NOMO-1 treated with dmso at 0.1 percent for 144 hours (cell line): ENCODE measurements at regions not wholly inside any gene's neighbourhood (a gene's known extent, or its start where the extent isn't known, plus 50 kb on each side); places are given as distances from the start of the nearest gene placed in this dataset.

Source experiments
- DNase-seq: peaks from one replicate; lab custom pipeline; 2025; ENCODE audit not compliant: unreplicated experiment; lab: John Stamatoyannopoulos, UW

GRCh38 chr7:145928937-145929336 is 187.7 kb upstream of the CNTNAP2 start:
- no peak for DNase-seq

DNA sequence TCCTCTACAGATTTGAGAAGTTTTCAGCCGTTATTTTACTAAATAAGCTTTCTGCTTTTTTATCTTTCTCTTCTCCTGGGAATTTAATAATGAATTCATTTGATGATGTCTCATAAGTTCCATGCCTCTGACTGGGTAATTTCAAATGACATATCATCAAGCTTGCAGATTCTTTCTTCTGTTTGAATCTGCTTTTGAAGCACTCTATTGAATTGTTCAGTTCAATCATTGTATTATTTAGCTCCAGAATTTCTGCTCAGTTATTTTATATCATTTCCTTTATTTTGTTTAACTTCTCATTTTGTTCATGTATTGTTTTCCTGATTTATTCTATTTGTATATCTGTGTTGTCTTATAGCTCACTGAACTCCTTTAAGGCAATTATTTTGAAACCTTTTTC is 196.9 kb upstream of the CNTNAP2 start:
- no peak for DNase-seq

GRCh38 chr7:145916776-145917175 is 199.8 kb upstream of the CNTNAP2 start:
- no peak for DNase-seq

DNA sequence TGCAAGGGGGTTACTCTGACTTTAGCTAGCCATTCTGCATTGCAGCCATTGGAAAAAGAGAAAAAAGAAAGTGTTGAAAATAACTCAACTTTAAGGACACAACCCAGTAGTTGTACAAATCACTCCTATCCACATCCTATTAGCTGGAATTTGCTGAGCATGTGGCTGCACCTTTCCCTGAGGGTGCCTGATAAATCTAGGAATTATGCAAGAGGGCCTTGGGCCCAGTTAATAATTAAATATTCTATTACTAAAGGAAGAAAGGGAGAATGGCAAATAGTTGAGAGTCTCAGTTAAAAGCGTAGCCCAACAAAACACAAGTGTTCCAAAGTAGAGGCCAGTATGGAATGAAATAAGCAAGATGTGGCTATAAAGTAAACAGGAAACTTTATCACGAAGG is 200.9 kb upstream of the CNTNAP2 start:
- no peak for DNase-seq

DNA sequence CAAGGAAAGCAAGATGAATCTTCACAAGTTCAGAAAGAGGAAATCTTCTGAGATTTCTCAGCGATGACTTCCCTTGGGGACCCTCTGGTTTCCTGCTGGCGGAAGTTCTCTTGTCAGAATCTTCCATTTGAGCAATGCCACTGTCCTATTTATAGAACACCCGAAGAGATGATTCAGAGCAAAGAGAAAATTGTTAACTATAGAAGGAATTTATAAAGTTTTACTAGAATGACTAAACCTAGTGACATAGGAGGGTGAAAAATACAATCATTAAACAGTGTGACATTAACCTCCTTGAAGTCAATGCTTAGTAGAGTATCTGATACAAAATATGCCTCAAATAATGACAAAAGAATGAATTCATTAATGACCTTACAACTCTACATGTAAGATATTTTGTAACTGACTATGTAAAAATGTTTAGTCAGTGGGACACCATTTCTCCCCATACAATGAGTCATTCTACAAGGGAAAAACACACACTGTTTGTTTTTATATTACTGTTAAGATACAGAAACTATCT is 206.5 kb upstream of the CNTNAP2 start:
- DNase-seq: no peak

GRCh38 chr7:145903658-145904057 is 212.9 kb upstream of the CNTNAP2 start:
- DNase-seq: no peak

- DNase-seq: no peak
Observed at GRCh38 chr7:145902123-145902522, 214.5 kb upstream of the CNTNAP2 start.

DNA sequence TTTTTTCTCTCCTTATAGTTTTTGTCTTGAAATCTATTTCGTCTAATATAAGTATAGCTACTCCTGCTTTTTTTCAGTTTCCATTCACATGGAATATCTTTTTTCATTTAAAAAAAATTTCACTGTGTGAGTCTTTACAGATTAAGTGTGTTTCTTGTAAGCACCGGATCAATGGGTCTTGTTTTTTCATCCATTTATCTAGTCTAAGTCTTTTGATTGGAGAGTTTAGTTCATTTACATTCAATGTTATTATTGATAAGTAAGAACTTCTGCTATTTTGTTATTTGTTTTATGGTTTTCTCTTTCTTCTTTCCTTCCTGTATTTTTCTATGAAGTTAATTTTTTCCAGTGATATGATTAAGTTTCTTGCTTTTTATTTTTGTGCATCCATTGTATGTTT is 216.7 kb upstream of the CNTNAP2 start:
- no peak for DNase-seq

- no peak for DNase-seq
Observed at GRCh38 chr7:145893925-145894535, 222.6 kb upstream of the CNTNAP2 start.

- no peak for DNase-seq
Observed at GRCh38 chr7:145884716-145885514, 231.7 kb upstream of the CNTNAP2 start.

DNA sequence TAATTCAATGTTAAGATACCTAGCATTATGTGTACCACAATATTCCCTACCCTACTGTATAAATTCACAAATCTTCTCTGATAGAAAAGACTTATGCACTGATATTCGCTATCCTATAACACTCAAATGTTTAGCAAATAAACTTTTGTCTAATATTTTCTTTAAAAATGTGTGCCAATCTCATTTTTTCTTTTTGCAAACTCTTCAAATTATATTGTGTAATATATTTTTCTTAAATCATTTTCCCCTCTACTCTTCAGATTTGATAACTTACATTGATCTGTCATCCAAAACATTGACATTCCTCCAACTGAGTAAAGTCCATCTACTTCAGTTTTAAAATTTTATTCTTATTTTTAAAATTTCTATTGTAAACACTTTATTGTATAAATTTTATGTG is 240.2 kb upstream of the CNTNAP2 start:
- DNase-seq: no peak

DNA sequence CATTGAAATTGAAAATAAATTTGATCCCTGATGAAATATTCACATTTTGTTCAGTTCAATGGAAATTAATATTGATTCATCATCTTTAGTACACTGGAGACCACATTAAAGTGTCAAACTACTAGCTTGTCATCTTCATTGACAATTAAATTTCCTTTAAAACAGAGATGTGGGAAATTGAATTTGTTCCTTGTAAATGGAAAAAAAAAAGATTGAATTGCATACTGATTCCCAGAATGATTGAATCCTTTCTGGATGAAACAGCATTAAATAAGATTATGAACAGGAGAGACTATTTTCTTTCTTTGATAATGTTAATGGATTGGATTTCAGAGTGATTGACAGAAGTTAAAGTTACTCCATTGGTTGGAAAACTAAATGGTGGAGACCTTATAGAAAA is 241.3 kb upstream of the CNTNAP2 start:
- DNase-seq: no peak

GRCh38 chr7:145868935-145869334 is 247.7 kb upstream of the CNTNAP2 start:
- DNase-seq: no peak

GRCh38 chr7:145862212-145862611 is 254.4 kb upstream of the CNTNAP2 start:
- no peak for DNase-seq

DNA sequence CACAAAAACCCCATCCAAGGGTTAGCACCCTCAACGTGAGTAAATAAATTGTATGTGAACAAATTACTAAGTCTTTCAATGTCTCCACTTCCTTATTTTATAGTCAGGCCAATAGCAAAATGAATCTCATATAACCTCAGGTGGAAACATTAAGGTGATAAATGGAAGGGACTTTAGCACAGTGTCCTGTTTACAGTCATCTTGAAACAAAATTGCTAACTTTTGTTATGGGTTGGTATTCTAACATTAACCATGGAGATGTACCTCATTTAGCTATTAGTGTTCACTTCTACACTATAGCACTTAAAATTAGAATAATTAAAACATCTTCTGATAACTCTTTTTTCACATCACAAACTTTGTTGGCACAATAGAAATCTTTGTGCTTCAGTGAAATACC is 255.8 kb upstream of the CNTNAP2 start:
- DNase-seq: no peak

GRCh38 chr7:145850636-145851035 is 266.0 kb upstream of the CNTNAP2 start:
- DNase-seq: no peak

GRCh38 chr7:145848691-145849090 is 267.9 kb upstream of the CNTNAP2 start:
- DNase-seq: no peak

DNA sequence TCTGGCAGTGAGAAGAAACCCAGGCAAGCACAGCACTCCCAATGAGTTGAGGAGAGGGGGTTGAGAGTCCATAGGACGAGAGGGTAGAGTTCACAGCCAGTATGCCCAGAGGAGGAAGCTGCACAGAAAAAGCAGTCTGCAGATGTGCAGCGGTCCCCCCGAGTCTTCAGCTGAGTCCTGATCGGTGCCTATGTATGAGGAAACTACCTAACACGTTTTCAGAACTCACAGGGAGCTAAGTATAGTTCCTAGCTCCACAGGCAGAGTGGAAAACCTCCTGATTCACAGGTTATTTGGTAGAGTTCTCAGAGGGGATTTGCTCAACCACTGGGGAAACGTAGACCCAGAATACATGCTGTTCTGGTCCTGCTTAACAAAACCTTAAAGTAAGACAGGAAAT is 271.3 kb upstream of the CNTNAP2 start:
- DNase-seq: no peak

GRCh38 chr7:145839814-145840213 is 276.8 kb upstream of the CNTNAP2 start:
- no peak for DNase-seq

DNA sequence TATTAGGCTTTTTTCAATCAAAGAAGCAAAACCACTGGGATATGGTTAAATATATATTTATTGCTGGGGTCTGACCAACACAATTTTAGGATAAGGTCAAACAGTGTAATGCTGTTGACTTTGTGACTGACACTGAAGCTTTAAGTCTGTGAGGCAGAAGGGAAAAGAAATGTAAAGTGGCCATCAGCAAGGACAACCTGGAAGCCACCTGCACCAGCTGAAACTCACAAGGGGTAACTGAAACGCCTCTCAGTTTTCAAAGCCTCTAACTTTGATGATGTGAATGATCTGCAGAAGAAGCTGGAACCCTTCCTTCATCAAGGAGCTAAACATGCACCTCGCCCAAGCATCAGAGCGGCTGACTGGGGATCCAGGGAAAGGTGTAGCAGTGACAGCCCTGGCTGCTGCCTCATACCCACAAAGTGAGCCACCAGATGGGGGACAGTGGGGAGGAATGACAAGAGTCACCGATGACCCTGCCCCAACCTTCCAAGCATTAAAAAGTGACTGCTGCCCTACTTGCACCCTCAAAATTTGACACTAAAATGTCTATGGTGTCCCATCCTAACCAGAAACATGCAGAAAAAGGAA is 284.9 kb upstream of the CNTNAP2 start:
- DNase-seq: no peak

- no peak for DNase-seq
Observed at GRCh38 chr7:145817687-145818086, 298.9 kb upstream of the CNTNAP2 start.

GRCh38 chr7:145812218-145812617 is 304.4 kb upstream of the CNTNAP2 start:
- DNase-seq: no peak
